IgD-negative memory B cell (primary cell): ENCODE measurements at regions not wholly inside any gene's neighbourhood (a gene's known extent, or its start where the extent isn't known, plus 50 kb on each side); places are given as distances from the start of the nearest gene placed in this dataset.
"Not testable (repeated sequence)": the region's sequence is repeated elsewhere in the genome, so short reads cannot be mapped to it uniquely, and the experiment has no call there.

Experiments
- H3K27ac Mint-ChIP-seq, 3 donors: one replicate each; pipeline ENCODE4 v1.8.0; 2020 to 2022; ENCODE audit warnings: mild to moderate bottlenecking in 3 of 3, mixed read lengths in 3 of 3, moderate library complexity in 1 of 3
- H3K27me3 Mint-ChIP-seq: one replicate; pipeline ENCODE4 v1.8.0; 2021; ENCODE audit warnings: mixed read lengths
- H3K36me3 Mint-ChIP-seq: one replicate; pipeline ENCODE4 v1.8.0; 2020; ENCODE audit warnings: mild to moderate bottlenecking, mixed read lengths
- H3K4me1 Mint-ChIP-seq, 3 donors: one replicate each; pipeline ENCODE4 v1.8.0; 2020 to 2022; ENCODE audit warnings: mixed read lengths in 3 of 3, mild to moderate bottlenecking in 1 of 3
- H3K4me3 Mint-ChIP-seq, 4 donors: one replicate each; pipeline ENCODE4 v1.8.0; 2020 to 2022; ENCODE audit warnings: mild to moderate bottlenecking in 4 of 4, mixed read lengths in 4 of 4, moderate library complexity in 3 of 4
- H3K9me3 Mint-ChIP-seq, 3 donors: one replicate each; pipeline ENCODE4 v1.8.0; 2020 to 2021; ENCODE audit warnings: mixed read lengths in 3 of 3, mild to moderate bottlenecking in 1 of 3

GRCh38 chr7:64469673-64470072 lies 93.2 kb downstream of the ZNF680 start:
- Mint-ChIP-seq H3K9me3 (peaks cover 0 to 16% (median 14%) of the 10 kb centered on the region in 3 donors), H3K4me1 (no peaks in the 10 kb centered on the region), H3K36me3 (no peaks in the 10 kb centered on the region), H3K4me3 (no peak overlapping the region), H3K27me3 (no peaks in the 10 kb centered on the region), H3K27ac (no peak overlapping the region)

GRCh38 chr7:64465551-64465950 lies 97.3 kb downstream of the ZNF680 start:
- Mint-ChIP-seq H3K4me3 (no peak overlapping the region), H3K36me3 (no peaks in the 10 kb centered on the region), H3K27me3 (no peaks in the 10 kb centered on the region), H3K9me3 (peaks cover 0 to 18% (median 14%) of the 10 kb centered on the region in 3 donors), H3K27ac (no peak overlapping the region), H3K4me1 (no peaks in the 10 kb centered on the region)

DNA sequence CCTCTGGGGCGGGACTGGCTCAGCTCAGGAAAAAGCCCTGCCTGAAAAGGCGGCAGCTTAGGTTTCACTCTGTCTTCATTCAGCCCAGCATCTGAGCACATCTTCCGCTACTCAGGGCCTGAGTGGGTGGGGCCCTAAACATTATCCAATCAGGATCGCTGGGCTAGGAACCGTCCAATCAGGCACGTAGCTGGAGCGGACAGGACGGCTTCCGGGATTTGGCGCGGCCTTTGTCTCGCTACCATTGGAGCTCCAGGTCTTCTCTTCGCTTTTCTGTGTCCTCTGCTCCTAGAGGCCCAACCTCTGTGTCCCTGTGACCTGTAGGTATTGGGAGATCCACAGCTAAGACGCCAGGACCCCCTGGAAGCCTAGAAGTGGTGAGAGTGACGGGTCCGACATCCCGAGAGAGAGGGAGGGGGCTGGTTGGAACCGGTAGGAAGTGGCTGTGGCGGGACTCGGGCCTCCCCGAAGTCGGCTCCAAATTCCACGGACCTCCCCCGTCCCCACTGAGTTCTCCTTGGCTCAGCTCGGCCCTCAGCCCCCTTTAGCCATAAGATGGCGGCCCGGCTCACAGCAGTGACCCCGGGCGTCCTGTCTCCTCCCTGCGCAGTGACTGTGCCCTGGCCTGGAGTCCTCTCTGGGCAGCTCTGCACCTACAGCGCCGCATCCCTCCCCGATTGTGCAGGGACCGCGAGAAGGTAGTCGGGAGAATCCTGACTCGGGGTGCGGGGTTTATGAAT lies 99.1 kb downstream of the ZNF680 start:
- Mint-ChIP-seq H3K9me3 (peaks cover 0 to 14% (median 9%) of the 10 kb centered on the region in 3 donors), H3K27me3 (no peaks in the 10 kb centered on the region), H3K27ac (no peak overlapping the region), H3K36me3 (no peaks in the 10 kb centered on the region), H3K4me3 (peak overlapping the region in 3 of 4 donors; percentile 48 to 77 (median 70)), H3K4me1 (no peaks in the 10 kb centered on the region)

DNA sequence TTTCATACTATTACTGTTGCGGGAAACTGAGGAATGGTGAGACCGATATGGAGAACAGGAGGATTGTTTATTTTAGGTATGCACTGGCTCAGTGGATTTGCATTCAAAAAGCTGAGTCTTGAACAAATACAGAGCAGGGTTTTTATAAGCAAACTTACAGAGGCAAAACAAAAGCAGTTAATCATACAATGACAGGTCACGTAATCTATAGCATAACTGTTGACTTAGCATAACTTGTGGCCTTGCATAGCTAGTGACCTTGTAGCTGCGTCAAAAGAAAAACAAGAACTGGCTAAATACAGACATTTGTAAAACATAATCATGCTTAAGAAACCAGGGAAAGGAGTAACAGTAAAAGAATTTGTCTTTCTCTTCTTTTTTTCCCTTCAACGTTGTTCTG lies 103.0 kb downstream of the ZNF680 start:
- H3K4me1 Mint-ChIP-seq, H3K27ac Mint-ChIP-seq, H3K27me3 Mint-ChIP-seq, H3K36me3 Mint-ChIP-seq, H3K4me3 Mint-ChIP-seq, H3K9me3 Mint-ChIP-seq: not testable (repeated sequence)

GRCh38 chr7:64433590-64433989 lies 119.8 kb downstream of the ZNF736 start:
- H3K4me1 Mint-ChIP-seq = no peaks in the 10 kb centered on the region
- H3K4me3 Mint-ChIP-seq = no peak overlapping the region
- no peak overlapping the region for H3K27ac Mint-ChIP-seq
- H3K36me3 Mint-ChIP-seq = peaks cover 3% of the 10 kb centered on the region
- no peaks in the 10 kb centered on the region for H3K27me3 Mint-ChIP-seq
- H3K9me3 Mint-ChIP-seq = peaks cover 5 to 7% (median 5%) of the 10 kb centered on the region in 3 donors

GRCh38 chr7:64431838-64432237 lies 118.1 kb downstream of the ZNF736 start:
- H3K4me3 Mint-ChIP-seq = no peak overlapping the region
- peaks cover 3% of the 10 kb centered on the region for H3K36me3 Mint-ChIP-seq
- H3K27ac Mint-ChIP-seq = no peak overlapping the region
- H3K27me3 Mint-ChIP-seq = no peaks in the 10 kb centered on the region
- peaks cover 3 to 11% (median 11%) of the 10 kb centered on the region in 3 donors for H3K9me3 Mint-ChIP-seq
- H3K4me1 Mint-ChIP-seq = no peaks in the 10 kb centered on the region

GRCh38 chr7:64429232-64429631 lies 115.5 kb downstream of the ZNF736 start:
- Mint-ChIP-seq H3K4me1 (no peaks in the 10 kb centered on the region), H3K27me3 (no peaks in the 10 kb centered on the region), H3K36me3 (peaks cover 3% of the 10 kb centered on the region), H3K4me3 (no peak overlapping the region), H3K27ac (no peak overlapping the region), H3K9me3 (peaks cover 3 to 19% (median 16%) of the 10 kb centered on the region in 3 donors)

GRCh38 chr7:64425436-64425835 lies 111.7 kb downstream of the ZNF736 start:
- H3K4me1 Mint-ChIP-seq, H3K4me3 Mint-ChIP-seq, H3K27me3 Mint-ChIP-seq, H3K27ac Mint-ChIP-seq, H3K36me3 Mint-ChIP-seq: not testable (repeated sequence)
- peaks cover under 1 to 31% (median 20%) of the 10 kb centered on the region in 3 donors for H3K9me3 Mint-ChIP-seq

- no peaks in the 10 kb centered on the region for H3K4me1 Mint-ChIP-seq
- H3K27ac Mint-ChIP-seq = no peak overlapping the region
- H3K36me3 Mint-ChIP-seq = no peaks in the 10 kb centered on the region
- H3K9me3 Mint-ChIP-seq = peaks cover 4 to 21% (median 9%) of the 10 kb centered on the region in 3 donors
- H3K4me3 Mint-ChIP-seq = no peak overlapping the region
- H3K27me3 Mint-ChIP-seq = no peaks in the 10 kb centered on the region
Observed at GRCh38 chr7:64407148-64407547, 93.4 kb downstream of the ZNF736 start.
